Right ventricle myocardium inferior (tissue), 1 donor: ENCODE measurements at regions not wholly inside any gene's neighbourhood (a gene's known extent, or its start where the extent isn't known, plus 50 kb on each side); places are given as distances from the start of the nearest gene placed in this dataset.
"Not testable (repeated sequence)": the region's sequence is repeated elsewhere in the genome, so short reads cannot be mapped to it uniquely, and the experiment has no call there.

ENCODE experiments used
- ATAC-seq: fragments of 200-7000 bp; cut with Tn5 transposase; one replicate; pipeline ENCODE4 v1.9.1; 2020; ENCODE audit warnings: mild to moderate bottlenecking, moderate library complexity
- DNase-seq: peaks from one replicate; pipeline ENCODE4 v3.0.0; 2021; ENCODE audit errors: missing footprints
- intact Hi-C: fragments of 100-400 bp; cut with DNase I; formaldehyde crosslinking; loops from one replicate; pipeline ENCODE4 v1.11.0; 2022
- donor health status: DM: no; HTN: yes; CAD: no; lungs with severe emphysema.

GRCh38 chr20:39736434-39737327 lies 774.5 kb downstream of the DHX35 start:
- no peak for DNase-seq
- ATAC-seq, result no peak
- intact Hi-C loops, result no loop called here

GRCh38 chr20:39725513-39725912 lies 763.4 kb downstream of the DHX35 start:
- ATAC-seq, intact Hi-C loops: not testable (repeated sequence)
- DNase-seq, result peak; percentile 46

- DNase-seq (no peak), ATAC-seq (no peak)
- intact Hi-C loops, result no loop called here
These were observed 757.1 kb downstream of the DHX35 start for GRCh38 chr20:39719293-39719692.

- intact Hi-C loops, result no loop called here
- ATAC-seq (no peak), DNase-seq (no peak)
These were observed 755.8 kb downstream of the DHX35 start for GRCh38 chr20:39717936-39718335.

GRCh38 chr20:39716796-39717341 lies 754.7 kb downstream of the DHX35 start:
- DNase-seq (no peak), ATAC-seq (no peak)
- intact Hi-C loops, result no loop called here

- no peak for DNase-seq
- no peak for ATAC-seq
- intact Hi-C loops, result no loop called here
These were observed 751.1 kb downstream of the DHX35 start for GRCh38 chr20:39713076-39713840.

GRCh38 chr20:39706184-39706663 lies 744.1 kb downstream of the DHX35 start:
- peak; percentile 73 for DNase-seq
- intact Hi-C loops, result no loop called here
- ATAC-seq, result peak; percentile 56

- no peak for DNase-seq
- ATAC-seq, result no peak
- intact Hi-C loops, result no loop called here
These were observed 742.9 kb downstream of the DHX35 start for GRCh38 chr20:39705032-39705431.

- DNase-seq, ATAC-seq, intact Hi-C loops: not testable (repeated sequence)
These were observed 741.2 kb downstream of the DHX35 start for GRCh38 chr20:39703357-39703756.

GRCh38 chr20:39702701-39703349 lies 740.7 kb downstream of the DHX35 start:
- intact Hi-C loops, result no loop called here
- DNase-seq, result no peak
- ATAC-seq, result no peak

- no peak for ATAC-seq
- intact Hi-C loops, result no loop called here
These were observed 738.4 kb downstream of the DHX35 start for GRCh38 chr20:39700528-39700927.

GRCh38 chr20:39699166-39699725 lies 737.1 kb downstream of the DHX35 start:
- DNase-seq (no peak), ATAC-seq (peak; percentile 26)
- intact Hi-C loops, result no loop called here

More at GRCh38 chr20:39700528-39700927, 738.4 kb downstream of the DHX35 start:
- DNase-seq, result no peak

- peak; percentile 26 for ATAC-seq
- intact Hi-C loops, result no loop called here
- no peak for DNase-seq
These were observed 736.6 kb downstream of the DHX35 start for GRCh38 chr20:39698752-39699151.

GRCh38 chr20:39691151-39691862 lies 729.2 kb downstream of the DHX35 start:
- no peak for ATAC-seq
- intact Hi-C loops, result no loop called here
- DNase-seq, result no peak

GRCh38 chr20:39676857-39677391 lies 714.8 kb downstream of the DHX35 start:
- intact Hi-C loops, result no loop called here
- ATAC-seq (no peak), DNase-seq (no peak)

GRCh38 chr20:39676241-39676640 lies 714.1 kb downstream of the DHX35 start:
- intact Hi-C loops, result no loop called here
- DNase-seq (no peak), ATAC-seq (no peak)

- DNase-seq (no peak), ATAC-seq (no peak)
- intact Hi-C loops, result no loop called here
These were observed 712.7 kb downstream of the DHX35 start for GRCh38 chr20:39674842-39675241.

- DNase-seq, result no peak
- intact Hi-C loops, result no loop called here
- no peak for ATAC-seq
These were observed 708.8 kb downstream of the DHX35 start for GRCh38 chr20:39670988-39671387.
